ENCODE measurements at regions not wholly inside any gene's neighbourhood (a gene's known extent, or its start where the extent isn't known, plus 50 kb on each side); places are given as distances from the start of the nearest gene placed in this dataset.

GRCh38 chr4:135735512-135735911 is 1533.9 kb upstream of the PABPC4L start:
- no peak for TF ChIP-seq CTCF (IDR thresholded peaks at IDR 0.05)
- no peak for TF ChIP-seq POLR2A (IDR thresholded peaks at IDR 0.05)
- no peak for TF ChIP-seq POLR2AphosphoS5 (IDR thresholded peaks at IDR 0.05; ENCODE audit: insufficient read depth in 1 of 2, low read depth in 1 of 2)

All from vagina (tissue), 2 donors.